ENCODE measurements at regions not wholly inside any gene's neighbourhood (a gene's known extent, or its start where the extent isn't known, plus 50 kb on each side); places are given as distances from the start of the nearest gene placed in this dataset.
A peak's percentile ranks its signal among the peaks of the same experiment; 100 is the strongest.

- Histone ChIP-seq H3K4me3 (ENCODE audit: low read depth in 1 of 2, low read length in 2 of 2) (no peak overlapping the region), H3K9me3 (ENCODE audit: control insufficient read depth in 2 of 2, insufficient read depth in 1 of 2, low read depth in 1 of 2, low read length in 1 of 2) (no peaks in the 10 kb centered on the region), H3K36me3 (ENCODE audit: control insufficient read depth in 2 of 2, insufficient read depth in 2 of 2, low read length in 1 of 2) (no peaks in the 10 kb centered on the region), H3K27me3 (ENCODE audit: control insufficient read depth in 1 of 2, insufficient read depth in 2 of 2, low read length in 2 of 2) (no peaks in the 10 kb centered on the region), H3K4me1 (ENCODE audit: control insufficient read depth in 2 of 2, insufficient read depth in 2 of 2, low read length in 1 of 2) (no peaks in the 10 kb centered on the region), H3K27ac (ENCODE audit: low read depth in 2 of 2, low read length in 1 of 2) (no peak overlapping the region)
These were observed 245.0 kb upstream of the IRX5 start for GRCh38 chr16:54685682-54686081.

DNA sequence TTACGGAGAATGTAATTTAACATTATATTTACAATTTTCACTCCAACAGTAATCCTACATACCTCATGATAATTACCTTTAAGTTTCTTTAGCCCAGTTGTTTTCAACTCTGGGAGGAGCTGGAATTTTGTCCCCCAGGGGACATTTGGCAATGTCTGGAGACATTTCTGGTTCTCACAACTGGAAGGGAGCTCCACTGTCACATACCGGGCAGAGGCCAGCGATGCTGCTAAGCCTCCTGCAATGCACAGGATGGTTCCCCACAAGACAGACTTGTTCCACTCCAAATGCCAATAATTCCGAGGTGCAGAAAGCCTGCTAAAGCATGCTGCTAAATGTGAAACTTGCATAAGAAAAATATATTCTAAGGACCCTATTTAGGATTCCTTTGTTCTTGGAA is 251.1 kb upstream of the IRX5 start:
- no peak overlapping the region for H3K4me3 ChIP-seq (ENCODE audit: low read depth in 1 of 2, low read length in 2 of 2)
- no peaks in the 10 kb centered on the region for H3K36me3 ChIP-seq (ENCODE audit: control insufficient read depth in 2 of 2, insufficient read depth in 2 of 2, low read length in 1 of 2)
- H3K27me3 ChIP-seq (ENCODE audit: control insufficient read depth in 1 of 2, insufficient read depth in 2 of 2, low read length in 2 of 2): peaks cover 0 to 3% of the 10 kb centered on the region in 2 donors
- H3K27ac ChIP-seq (ENCODE audit: low read depth in 2 of 2, low read length in 1 of 2): no peak overlapping the region
- H3K4me1 ChIP-seq (ENCODE audit: control insufficient read depth in 2 of 2, insufficient read depth in 2 of 2, low read length in 1 of 2): no peaks in the 10 kb centered on the region
- 69 to 79% methylated on average over 4 of the region's 4 CpGs for WGBS, 2 donors
- no peaks in the 10 kb centered on the region for H3K9me3 ChIP-seq (ENCODE audit: control insufficient read depth in 2 of 2, insufficient read depth in 1 of 2, low read depth in 1 of 2, low read length in 1 of 2)

DNA sequence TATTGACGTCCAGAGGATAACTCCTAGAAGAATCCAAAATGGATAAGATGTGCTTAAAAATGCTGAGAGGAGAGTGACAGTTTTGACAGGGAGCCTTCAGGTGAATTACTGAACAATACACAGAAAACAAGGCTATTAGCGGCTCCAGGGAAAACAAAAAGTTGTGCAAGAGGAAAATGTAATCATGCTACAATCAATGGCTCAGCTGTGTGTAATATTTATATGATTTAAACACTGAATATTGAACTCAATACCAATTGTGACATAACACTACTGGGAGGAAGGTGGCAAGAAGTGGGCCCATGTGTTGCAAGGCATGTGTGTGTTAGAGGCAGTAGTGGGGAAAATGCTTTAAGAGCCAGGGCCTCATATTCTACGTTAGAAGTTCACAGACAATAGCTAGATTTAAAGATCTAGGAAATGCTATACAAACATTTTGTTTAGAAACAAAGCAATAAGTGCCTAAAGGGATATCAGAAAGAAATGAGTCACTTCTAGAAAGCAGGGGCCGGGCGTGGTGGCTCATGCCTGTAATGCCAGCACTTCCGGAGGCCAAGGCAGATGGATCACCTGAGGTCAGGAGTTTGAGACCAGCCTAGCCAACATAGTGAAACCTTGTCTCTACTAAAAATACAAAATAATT is 253.2 kb upstream of the IRX5 start:
- Histone ChIP-seq H3K9me3 (ENCODE audit: control insufficient read depth in 2 of 2, insufficient read depth in 1 of 2, low read depth in 1 of 2, low read length in 1 of 2) (no peaks in the 10 kb centered on the region), H3K27me3 (ENCODE audit: control insufficient read depth in 1 of 2, insufficient read depth in 2 of 2, low read length in 2 of 2) (peaks cover 0 to 3% of the 10 kb centered on the region in 2 donors)
- WGBS, 2 donors: 51 to 65% methylated on average over 6 of the region's 6 CpGs

DNA sequence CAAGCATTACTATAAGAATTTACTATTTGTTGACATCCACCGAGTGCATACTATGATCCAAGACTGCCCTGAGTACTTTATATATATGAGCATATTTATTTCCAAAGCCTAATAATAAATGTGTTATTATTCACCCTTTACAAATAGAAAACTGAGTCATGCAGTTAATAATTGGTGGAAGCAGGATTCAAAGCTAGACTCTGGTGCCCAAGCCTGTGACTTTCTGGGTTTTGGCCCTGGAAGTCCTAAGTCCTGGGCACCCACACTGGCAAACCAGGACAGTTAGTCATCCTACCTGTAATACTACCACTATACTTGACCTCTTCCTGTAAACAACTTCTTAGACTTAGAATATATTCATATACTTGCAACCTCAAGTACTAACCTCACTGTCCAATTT is 257.4 kb upstream of the IRX5 start:
- peaks cover 2 to 5% of the 10 kb centered on the region in 2 donors for H3K9me3 ChIP-seq (ENCODE audit: control insufficient read depth in 2 of 2, insufficient read depth in 1 of 2, low read depth in 1 of 2, low read length in 1 of 2)
- no peak overlapping the region for H3K27ac ChIP-seq (ENCODE audit: low read depth in 2 of 2, low read length in 1 of 2)
- H3K4me1 ChIP-seq (ENCODE audit: control insufficient read depth in 2 of 2, insufficient read depth in 2 of 2, low read length in 1 of 2): no peaks in the 10 kb centered on the region
- WGBS, 2 donors: 58 to 77% methylated on average over 1 of the region's 1 CpG
- H3K4me3 ChIP-seq (ENCODE audit: low read depth in 1 of 2, low read length in 2 of 2): no peak overlapping the region
- peaks cover 0 to 3% of the 10 kb centered on the region in 2 donors for H3K27me3 ChIP-seq (ENCODE audit: control insufficient read depth in 1 of 2, insufficient read depth in 2 of 2, low read length in 2 of 2)
- no peaks in the 10 kb centered on the region for H3K36me3 ChIP-seq (ENCODE audit: control insufficient read depth in 2 of 2, insufficient read depth in 2 of 2, low read length in 1 of 2)

More for the DNA sequence above, 253.2 kb upstream of the IRX5 start:
- H3K4me1 ChIP-seq (ENCODE audit: control insufficient read depth in 2 of 2, insufficient read depth in 2 of 2, low read length in 1 of 2): no peaks in the 10 kb centered on the region
- no peak overlapping the region for H3K4me3 ChIP-seq (ENCODE audit: low read depth in 1 of 2, low read length in 2 of 2)
- H3K27ac ChIP-seq (ENCODE audit: low read depth in 2 of 2, low read length in 1 of 2): no peak overlapping the region
- no peaks in the 10 kb centered on the region for H3K36me3 ChIP-seq (ENCODE audit: control insufficient read depth in 2 of 2, insufficient read depth in 2 of 2, low read length in 1 of 2)

- Histone ChIP-seq H3K4me3 (ENCODE audit: low read depth in 1 of 2, low read length in 2 of 2) (no peak overlapping the region), H3K27me3 (ENCODE audit: control insufficient read depth in 1 of 2, insufficient read depth in 2 of 2, low read length in 2 of 2) (peaks cover 0 to 3% of the 10 kb centered on the region in 2 donors), H3K4me1 (ENCODE audit: control insufficient read depth in 2 of 2, insufficient read depth in 2 of 2, low read length in 1 of 2) (no peaks in the 10 kb centered on the region), H3K36me3 (ENCODE audit: control insufficient read depth in 2 of 2, insufficient read depth in 2 of 2, low read length in 1 of 2) (no peaks in the 10 kb centered on the region), H3K27ac (ENCODE audit: low read depth in 2 of 2, low read length in 1 of 2) (no peak overlapping the region), H3K9me3 (ENCODE audit: control insufficient read depth in 2 of 2, insufficient read depth in 1 of 2, low read depth in 1 of 2, low read length in 1 of 2) (peaks cover 2 to 5% of the 10 kb centered on the region in 2 donors)
- WGBS, 2 donors: 90 to 95% methylated on average over 1 of the region's 1 CpG
These were observed 258.2 kb upstream of the IRX5 start for GRCh38 chr16:54672500-54672899.

DNA sequence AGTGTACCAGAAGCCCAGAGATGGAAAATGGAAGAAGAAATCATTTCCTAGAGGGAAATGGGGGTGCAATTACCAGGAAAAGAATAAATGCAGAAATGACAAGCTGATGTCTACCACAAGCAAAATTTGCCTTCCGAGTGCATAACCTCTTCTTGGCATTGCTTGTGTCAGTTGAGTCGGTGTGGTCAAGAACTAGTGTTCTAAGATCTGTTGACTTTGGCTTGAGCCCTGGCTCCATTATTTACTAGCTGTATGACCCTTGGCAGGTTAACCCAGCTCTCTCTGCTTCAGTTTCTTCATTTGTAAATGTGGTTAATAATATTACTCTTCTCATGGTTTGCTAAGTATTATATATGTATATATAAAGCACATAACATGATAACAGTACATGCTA is 273.0 kb upstream of the IRX5 start:
- Histone ChIP-seq H3K27ac (ENCODE audit: low read depth in 2 of 2, low read length in 1 of 2) (peak overlapping the region in 1 of 2 donors; percentile 56), H3K4me1 (ENCODE audit: control insufficient read depth in 2 of 2, insufficient read depth in 2 of 2, low read length in 1 of 2) (no peaks in the 10 kb centered on the region), H3K9me3 (ENCODE audit: control insufficient read depth in 2 of 2, insufficient read depth in 1 of 2, low read depth in 1 of 2, low read length in 1 of 2) (no peaks in the 10 kb centered on the region), H3K4me3 (ENCODE audit: low read depth in 1 of 2, low read length in 2 of 2) (no peak overlapping the region), H3K27me3 (ENCODE audit: control insufficient read depth in 1 of 2, insufficient read depth in 2 of 2, low read length in 2 of 2) (no peaks in the 10 kb centered on the region), H3K36me3 (ENCODE audit: control insufficient read depth in 2 of 2, insufficient read depth in 2 of 2, low read length in 1 of 2) (no peaks in the 10 kb centered on the region)
- 65 to 68% methylated on average over 2 of the region's 2 CpGs for WGBS, 2 donors

GRCh38 chr16:54657058-54657708 is 273.5 kb upstream of the IRX5 start:
- H3K27me3 ChIP-seq (ENCODE audit: control insufficient read depth in 1 of 2, insufficient read depth in 2 of 2, low read length in 2 of 2): no peaks in the 10 kb centered on the region
- peak overlapping the region in 1 of 2 donors; percentile 56 for H3K27ac ChIP-seq (ENCODE audit: low read depth in 2 of 2, low read length in 1 of 2)
- H3K9me3 ChIP-seq (ENCODE audit: control insufficient read depth in 2 of 2, insufficient read depth in 1 of 2, low read depth in 1 of 2, low read length in 1 of 2): no peaks in the 10 kb centered on the region
- WGBS, 2 donors: 73% methylated on average over 5 of the region's 5 CpGs
- no peak overlapping the region for H3K4me3 ChIP-seq (ENCODE audit: low read depth in 1 of 2, low read length in 2 of 2)
- H3K36me3 ChIP-seq (ENCODE audit: control insufficient read depth in 2 of 2, insufficient read depth in 2 of 2, low read length in 1 of 2): no peaks in the 10 kb centered on the region
- no peaks in the 10 kb centered on the region for H3K4me1 ChIP-seq (ENCODE audit: control insufficient read depth in 2 of 2, insufficient read depth in 2 of 2, low read length in 1 of 2)

DNA sequence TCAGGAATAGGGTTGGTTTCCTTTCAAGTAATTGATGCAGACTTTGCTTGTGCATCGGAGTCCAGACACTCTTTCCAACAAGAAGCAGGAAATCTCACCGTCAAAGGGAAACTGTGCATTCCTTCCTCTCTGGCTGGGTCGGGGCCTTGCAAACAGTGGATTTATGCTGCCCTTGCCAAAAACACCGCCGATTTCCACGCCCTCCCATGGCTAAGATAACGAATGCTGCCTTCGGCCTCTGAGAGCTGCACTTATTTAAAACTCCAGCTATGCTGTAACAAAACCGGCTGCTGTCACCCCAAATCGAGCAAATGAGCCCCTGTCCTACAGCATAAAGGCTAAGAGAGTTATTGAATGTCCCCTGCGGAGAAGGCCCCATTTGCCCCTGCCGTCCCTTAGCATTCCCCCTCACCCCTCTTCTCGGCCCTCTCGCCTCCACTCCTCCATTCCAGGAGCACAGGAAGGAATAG is 275.5 kb upstream of the IRX5 start:
- H3K27ac ChIP-seq (ENCODE audit: low read depth in 2 of 2, low read length in 1 of 2): no peak overlapping the region
- WGBS, 2 donors: 27 to 39% methylated on average over 14 of the region's 14 CpGs
- no peaks in the 10 kb centered on the region for H3K36me3 ChIP-seq (ENCODE audit: control insufficient read depth in 2 of 2, insufficient read depth in 2 of 2, low read length in 1 of 2)
- H3K4me3 ChIP-seq (ENCODE audit: low read depth in 1 of 2, low read length in 2 of 2): no peak overlapping the region
- no peaks in the 10 kb centered on the region for H3K27me3 ChIP-seq (ENCODE audit: control insufficient read depth in 1 of 2, insufficient read depth in 2 of 2, low read length in 2 of 2)
- H3K9me3 ChIP-seq (ENCODE audit: control insufficient read depth in 2 of 2, insufficient read depth in 1 of 2, low read depth in 1 of 2, low read length in 1 of 2): no peaks in the 10 kb centered on the region
- H3K4me1 ChIP-seq (ENCODE audit: control insufficient read depth in 2 of 2, insufficient read depth in 2 of 2, low read length in 1 of 2): no peaks in the 10 kb centered on the region

DNA sequence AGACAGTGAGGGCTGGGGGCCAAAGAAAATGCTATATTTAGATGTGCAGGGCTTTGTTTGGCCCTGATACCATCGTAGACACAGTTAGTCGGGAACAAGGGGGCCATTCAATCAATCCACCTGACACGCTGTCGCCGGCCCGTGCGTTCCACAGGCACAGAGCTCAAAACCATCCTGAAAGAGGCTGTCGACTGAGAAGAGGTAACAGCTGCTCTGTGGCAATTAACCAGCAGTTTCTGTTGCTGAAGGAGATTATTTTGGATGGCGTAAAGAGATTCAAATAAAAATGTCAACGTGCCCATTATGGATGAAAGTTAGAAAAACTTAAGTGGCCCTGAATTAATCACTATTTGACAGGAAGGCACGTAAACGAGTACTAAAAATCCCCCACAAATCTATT is 276.2 kb upstream of the IRX5 start:
- no peak overlapping the region for H3K4me3 ChIP-seq (ENCODE audit: low read depth in 1 of 2, low read length in 2 of 2)
- 57 to 62% methylated on average over 12 of the region's 12 CpGs for WGBS, 2 donors

More for the DNA sequence above, 276.2 kb upstream of the IRX5 start:
- no peaks in the 10 kb centered on the region for H3K36me3 ChIP-seq (ENCODE audit: control insufficient read depth in 2 of 2, insufficient read depth in 2 of 2, low read length in 1 of 2)
- H3K4me1 ChIP-seq (ENCODE audit: control insufficient read depth in 2 of 2, insufficient read depth in 2 of 2, low read length in 1 of 2): no peaks in the 10 kb centered on the region
- no peaks in the 10 kb centered on the region for H3K9me3 ChIP-seq (ENCODE audit: control insufficient read depth in 2 of 2, insufficient read depth in 1 of 2, low read depth in 1 of 2, low read length in 1 of 2)
- no peaks in the 10 kb centered on the region for H3K27me3 ChIP-seq (ENCODE audit: control insufficient read depth in 1 of 2, insufficient read depth in 2 of 2, low read length in 2 of 2)
- H3K27ac ChIP-seq (ENCODE audit: low read depth in 2 of 2, low read length in 1 of 2): no peak overlapping the region
